Fibroblast of lung (primary cell): ENCODE measurements at regions not wholly inside any gene's neighbourhood (a gene's known extent, or its start where the extent isn't known, plus 50 kb on each side); places are given as distances from the start of the nearest gene placed in this dataset.

Experiments
- DNase-seq, 2 donors: peaks; one replicate each; pipeline versions ENCODE4 v3.0.0 to v3.0.0-alpha.2; 2010; ENCODE audit warnings: low read depth in 2 of 2
- H2AFZ ChIP-seq: 2 replicates; pipeline ENCODE4 v1.5.1; 2012; ENCODE audit warnings: low read length, control low read depth, inconsistent platforms
- H3K27ac ChIP-seq: 2 replicates; pipeline ENCODE4 v1.5.1; 2011; ENCODE audit warnings: low read length, control low read depth; ENCODE audit not compliant: insufficient read depth
- H3K27me3 ChIP-seq: 2 replicates; pipeline ENCODE4 v1.5.1; 2011; ENCODE audit warnings: mild to moderate bottlenecking, low read length; ENCODE audit not compliant: control insufficient read depth, insufficient read depth
- H3K36me3 ChIP-seq: 2 replicates; pipeline ENCODE4 v1.5.1; 2011; ENCODE audit warnings: low read length; ENCODE audit not compliant: control insufficient read depth, insufficient read depth
- H3K4me1 ChIP-seq: 2 replicates; pipeline ENCODE4 v1.5.1; 2011; ENCODE audit warnings: low read length; ENCODE audit not compliant: control insufficient read depth, insufficient read depth; ENCODE audit errors: extremely low read depth
- H3K4me2 ChIP-seq: 2 replicates; pipeline ENCODE4 v1.5.1; 2011; ENCODE audit warnings: low read length, control low read depth; ENCODE audit not compliant: insufficient read depth; ENCODE audit errors: extremely low read depth
- H3K4me3 ChIP-seq, 4 experiments: fragments of 200-600 bp in 1 of 4; sonication (generic) in 1 of 4; replicated peaks in 1 of 4; 2 replicates each; pipeline ENCODE4 v1.5.1; 2011 to 2016; ENCODE audit warnings: low read length in 4 of 4, low read depth in 3 of 4, mild to moderate bottlenecking in 3 of 4, control low read depth in 2 of 4, inconsistent platforms in 1 of 4, mixed read lengths in 1 of 4; ENCODE audit not compliant: insufficient read depth in 1 of 4; ENCODE audit errors: control extremely low read depth in 1 of 4
- H3K79me2 ChIP-seq: 2 replicates; pipeline ENCODE4 v1.5.1; 2012; ENCODE audit warnings: mild to moderate bottlenecking, low read length, inconsistent platforms; ENCODE audit not compliant: control insufficient read depth, insufficient read depth
- H3K9ac ChIP-seq: 2 replicates; pipeline ENCODE4 v1.5.1; 2011; ENCODE audit warnings: mild to moderate bottlenecking, low read length, control low read depth; ENCODE audit not compliant: insufficient read depth
- H3K9me3 ChIP-seq: 2 replicates; pipeline ENCODE4 v1.5.1; 2012; ENCODE audit warnings: low read depth, low read length; ENCODE audit not compliant: control insufficient read depth, insufficient read depth
- H4K20me1 ChIP-seq: 2 replicates; pipeline ENCODE4 v1.5.1; 2011; ENCODE audit warnings: low read length; ENCODE audit not compliant: control insufficient read depth, insufficient read depth; ENCODE audit errors: extremely low read depth
- CTCF ChIP-seq, 2 donors: IDR thresholded peaks in 1 of 2; conservative IDR thresholded peaks in 1 of 2; 1 replicate in 1 of 2; 2 replicates in 1 of 2; pipeline ENCODE4 v1.5.1; 2011 to 2012; ENCODE audit warnings: low read length in 2 of 2, control low read depth in 1 of 2, inconsistent platforms in 1 of 2, low read depth in 1 of 2, mild to moderate bottlenecking in 1 of 2
- EZH2 ChIP-seq: IDR thresholded peaks from 2 replicates; pipeline ENCODE4 v1.5.1; 2012; ENCODE audit warnings: low read length, control low read depth, mild to moderate bottlenecking; ENCODE audit errors: missing control alignments

DNA sequence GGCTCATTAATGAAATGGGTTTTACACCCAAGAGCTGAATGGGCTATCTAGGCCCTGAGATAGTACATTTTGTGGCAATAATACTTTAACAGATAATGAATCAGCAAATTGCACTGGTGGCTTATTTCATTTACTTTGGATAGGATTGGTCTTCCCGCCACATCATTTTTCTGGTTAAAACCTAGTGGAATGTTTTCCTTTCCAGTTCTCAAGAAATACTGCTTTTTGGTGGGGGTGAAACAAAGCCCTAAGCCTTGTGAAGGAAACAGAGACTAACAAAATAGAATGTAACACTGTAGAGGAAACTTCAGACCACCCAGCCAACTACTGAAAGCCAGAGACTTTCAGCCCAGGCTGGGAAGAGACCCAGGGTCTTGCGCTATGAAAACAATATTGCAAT is 172.2 kb downstream of the HHIPL2 start:
- Histone ChIP-seq H3K27me3 (no peaks in the 10 kb centered on the region), H3K36me3 (no peaks in the 10 kb centered on the region), H3K4me3 (no peak overlapping the region), H4K20me1 (no peaks in the 10 kb centered on the region), H3K9ac (no peak overlapping the region), H3K27ac (no peak overlapping the region), H2AFZ (no peak overlapping the region), H3K79me2 (no peaks in the 10 kb centered on the region), H3K9me3 (no peaks in the 10 kb centered on the region), H3K4me2 (no peak overlapping the region), H3K4me1 (peaks cover 7% of the 10 kb centered on the region)
- TF ChIP-seq CTCF (conservative IDR thresholded peaks at IDR 0.05 in 1 of 2, IDR thresholded peaks at IDR 0.05 in 1 of 2; ENCODE audit: low read depth in 1 of 2, low read length in 2 of 2) = no peak
- no peak for TF ChIP-seq EZH2
- peak in 1 of 2 donors; percentile 61 for DNase-seq

- Histone ChIP-seq H4K20me1 (no peaks in the 10 kb centered on the region), H3K79me2 (no peaks in the 10 kb centered on the region), H3K4me3 (no peak overlapping the region), H3K27ac (no peak overlapping the region), H3K27me3 (no peaks in the 10 kb centered on the region), H2AFZ (no peak overlapping the region), H3K36me3 (no peaks in the 10 kb centered on the region), H3K9me3 (no peaks in the 10 kb centered on the region), H3K4me1 (peaks cover 7% of the 10 kb centered on the region), H3K4me2 (no peak overlapping the region), H3K9ac (no peak overlapping the region)
- no peak for DNase-seq
- no peak for TF ChIP-seq CTCF (conservative IDR thresholded peaks at IDR 0.05 in 1 of 2, IDR thresholded peaks at IDR 0.05 in 1 of 2; ENCODE audit: low read depth in 1 of 2, low read length in 2 of 2)
Observed at GRCh38 chr1:222373831-222374602, 173.9 kb downstream of the HHIPL2 start.

GRCh38 chr1:222373216-222373615 is 174.7 kb downstream of the HHIPL2 start:
- Histone ChIP-seq H3K79me2 (no peaks in the 10 kb centered on the region), H3K27ac (no peak overlapping the region), H2AFZ (no peak overlapping the region), H4K20me1 (no peaks in the 10 kb centered on the region), H3K9me3 (no peaks in the 10 kb centered on the region), H3K4me2 (no peak overlapping the region), H3K27me3 (no peaks in the 10 kb centered on the region), H3K4me1 (peaks cover 7% of the 10 kb centered on the region), H3K36me3 (no peaks in the 10 kb centered on the region), H3K4me3 (no peak overlapping the region), H3K9ac (no peak overlapping the region)
- DNase-seq = no peak
- no peak for TF ChIP-seq CTCF (conservative IDR thresholded peaks at IDR 0.05 in 1 of 2, IDR thresholded peaks at IDR 0.05 in 1 of 2; ENCODE audit: low read depth in 1 of 2, low read length in 2 of 2)
- no peak for TF ChIP-seq EZH2
